ENCODE measurements at regions not wholly inside any gene's neighbourhood (a gene's known extent, or its start where the extent isn't known, plus 50 kb on each side); places are given as distances from the start of the nearest gene placed in this dataset.

DNA sequence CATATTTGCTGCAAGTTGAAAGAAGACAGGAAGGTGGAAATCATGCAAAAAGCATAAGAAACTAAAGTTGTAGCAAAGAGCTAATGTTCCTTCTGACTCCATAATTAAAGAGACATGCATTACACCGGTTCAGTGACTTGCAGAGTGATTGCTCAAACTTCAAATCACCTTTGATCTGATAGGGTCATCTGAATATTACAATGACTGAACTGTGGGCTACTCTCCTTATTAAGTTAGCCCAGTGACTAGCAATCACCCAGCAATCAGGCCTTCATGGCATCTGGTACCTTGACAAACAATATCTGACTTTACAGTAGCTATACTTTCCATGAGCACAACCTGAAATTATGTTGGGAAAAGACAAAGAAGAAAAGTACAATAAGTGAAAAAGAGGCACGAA is 84.9 kb downstream of the NREP start:
- TF ChIP-seq EGR1 (IDR thresholded peaks at IDR 0.05), result no peak
- TF ChIP-seq NFIC (IDR thresholded peaks at IDR 0.05), result no peak
- TF ChIP-seq TEAD4 (IDR thresholded peaks at IDR 0.05), result no peak
- no peak for TF ChIP-seq ZBTB7A (IDR thresholded peaks at IDR 0.05; ENCODE audit: low read depth)
- no peak for TF ChIP-seq YY1 (IDR thresholded peaks at IDR 0.05; ENCODE audit: low read depth)
- TF ChIP-seq TAF1 (IDR thresholded peaks at IDR 0.05; ENCODE audit: low read depth), result no peak
- TF ChIP-seq, protein P1, sequence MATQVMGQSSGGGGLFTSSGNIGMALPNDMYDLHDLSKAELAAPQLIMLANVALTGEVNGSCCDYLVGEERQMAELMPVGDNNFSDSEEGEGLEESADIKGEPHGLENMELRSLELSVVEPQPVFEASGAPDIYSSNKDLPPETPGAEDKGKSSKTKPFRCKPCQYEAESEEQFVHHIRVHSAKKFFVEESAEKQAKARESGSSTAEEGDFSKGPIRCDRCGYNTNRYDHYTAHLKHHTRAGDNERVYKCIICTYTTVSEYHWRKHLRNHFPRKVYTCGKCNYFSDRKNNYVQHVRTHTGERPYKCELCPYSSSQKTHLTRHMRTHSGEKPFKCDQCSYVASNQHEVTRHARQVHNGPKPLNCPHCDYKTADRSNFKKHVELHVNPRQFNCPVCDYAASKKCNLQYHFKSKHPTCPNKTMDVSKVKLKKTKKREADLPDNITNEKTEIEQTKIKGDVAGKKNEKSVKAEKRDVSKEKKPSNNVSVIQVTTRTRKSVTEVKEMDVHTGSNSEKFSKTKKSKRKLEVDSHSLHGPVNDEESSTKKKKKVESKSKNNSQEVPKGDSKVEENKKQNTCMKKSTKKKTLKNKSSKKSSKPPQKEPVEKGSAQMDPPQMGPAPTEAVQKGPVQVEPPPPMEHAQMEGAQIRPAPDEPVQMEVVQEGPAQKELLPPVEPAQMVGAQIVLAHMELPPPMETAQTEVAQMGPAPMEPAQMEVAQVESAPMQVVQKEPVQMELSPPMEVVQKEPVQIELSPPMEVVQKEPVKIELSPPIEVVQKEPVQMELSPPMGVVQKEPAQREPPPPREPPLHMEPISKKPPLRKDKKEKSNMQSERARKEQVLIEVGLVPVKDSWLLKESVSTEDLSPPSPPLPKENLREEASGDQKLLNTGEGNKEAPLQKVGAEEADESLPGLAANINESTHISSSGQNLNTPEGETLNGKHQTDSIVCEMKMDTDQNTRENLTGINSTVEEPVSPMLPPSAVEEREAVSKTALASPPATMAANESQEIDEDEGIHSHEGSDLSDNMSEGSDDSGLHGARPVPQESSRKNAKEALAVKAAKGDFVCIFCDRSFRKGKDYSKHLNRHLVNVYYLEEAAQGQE (IDR thresholded peaks at IDR 0.05; ENCODE audit: low read depth), result no peak
- TF ChIP-seq CEBPB (IDR thresholded peaks at IDR 0.05), result no peak
- no peak for TF ChIP-seq EP300 (IDR thresholded peaks at IDR 0.05; ENCODE audit: borderline replicate concordance)
- TF ChIP-seq TCF12 (IDR thresholded peaks at IDR 0.05; ENCODE audit: low read depth), result no peak
- no peak for TF ChIP-seq RAD21 (IDR thresholded peaks at IDR 0.05; ENCODE audit: low read depth)
- no peak for TF ChIP-seq CREB1 (IDR thresholded peaks at IDR 0.05; ENCODE audit: low read depth)
- TF ChIP-seq FOXM1 (IDR thresholded peaks at IDR 0.05; ENCODE audit: borderline replicate concordance, low read depth), result no peak

DNA sequence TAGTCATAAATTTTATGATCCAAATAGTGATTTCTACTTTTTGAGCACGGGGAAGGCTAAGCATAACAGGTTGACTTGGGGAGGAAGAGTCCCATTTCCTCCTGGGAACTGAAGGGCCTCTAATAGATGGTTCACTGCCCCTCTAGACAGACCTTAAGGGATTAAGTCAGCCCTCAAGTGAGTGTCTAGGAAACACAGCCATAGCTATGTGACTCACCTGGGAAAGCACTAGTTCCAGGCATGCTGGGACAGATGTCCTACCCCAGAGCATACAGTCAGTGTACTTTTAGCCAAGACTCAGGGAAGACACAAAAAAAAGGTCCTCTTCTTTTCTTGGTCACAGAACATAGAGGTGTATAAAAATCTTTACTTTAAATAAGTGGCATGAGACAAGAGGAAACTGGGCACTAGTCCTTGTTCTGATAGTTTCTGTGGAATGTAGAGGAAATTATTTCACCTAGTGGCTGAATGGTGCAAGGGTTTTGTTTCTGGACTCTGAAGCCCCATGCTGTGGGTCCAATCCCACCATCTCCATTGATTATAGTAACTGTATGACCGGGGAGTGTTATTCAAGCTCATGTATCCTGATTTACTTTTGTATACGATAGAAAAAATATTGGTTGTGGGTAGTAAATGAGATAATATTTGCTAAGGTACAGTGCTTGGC is 86.0 kb downstream of the NREP start:
- TF ChIP-seq, protein P1 (IDR thresholded peaks at IDR 0.05; ENCODE audit: low read depth), result no peak
- no peak for TF ChIP-seq RAD21 (IDR thresholded peaks at IDR 0.05; ENCODE audit: low read depth)
- TF ChIP-seq YY1 (IDR thresholded peaks at IDR 0.05; ENCODE audit: low read depth), result no peak
- no peak for TF ChIP-seq ZBTB7A (IDR thresholded peaks at IDR 0.05; ENCODE audit: low read depth)
- TF ChIP-seq, protein P2, sequence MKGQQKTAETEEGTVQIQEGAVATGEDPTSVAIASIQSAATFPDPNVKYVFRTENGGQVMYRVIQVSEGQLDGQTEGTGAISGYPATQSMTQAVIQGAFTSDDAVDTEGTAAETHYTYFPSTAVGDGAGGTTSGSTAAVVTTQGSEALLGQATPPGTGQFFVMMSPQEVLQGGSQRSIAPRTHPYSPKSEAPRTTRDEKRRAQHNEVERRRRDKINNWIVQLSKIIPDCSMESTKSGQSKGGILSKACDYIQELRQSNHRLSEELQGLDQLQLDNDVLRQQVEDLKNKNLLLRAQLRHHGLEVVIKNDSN (IDR thresholded peaks at IDR 0.05), result no peak
- TF ChIP-seq TEAD4 (IDR thresholded peaks at IDR 0.05), result no peak
- no peak for TF ChIP-seq NFIC (IDR thresholded peaks at IDR 0.05)
- TF ChIP-seq TCF12 (IDR thresholded peaks at IDR 0.05; ENCODE audit: low read depth), result no peak
- TF ChIP-seq, protein P3, sequence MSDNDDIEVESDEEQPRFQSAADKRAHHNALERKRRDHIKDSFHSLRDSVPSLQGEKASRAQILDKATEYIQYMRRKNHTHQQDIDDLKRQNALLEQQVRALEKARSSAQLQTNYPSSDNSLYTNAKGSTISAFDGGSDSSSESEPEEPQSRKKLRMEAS (IDR thresholded peaks at IDR 0.05), result no peak
- TF ChIP-seq TAF1 (IDR thresholded peaks at IDR 0.05; ENCODE audit: low read depth), result no peak
- no peak for TF ChIP-seq EP300 (IDR thresholded peaks at IDR 0.05; ENCODE audit: borderline replicate concordance)
- no peak for TF ChIP-seq FOXM1 (IDR thresholded peaks at IDR 0.05; ENCODE audit: borderline replicate concordance, low read depth)
- TF ChIP-seq CEBPB (IDR thresholded peaks at IDR 0.05), result no peak
- no peak for TF ChIP-seq EGR1 (IDR thresholded peaks at IDR 0.05)
- no peak for TF ChIP-seq CREB1 (IDR thresholded peaks at IDR 0.05; ENCODE audit: low read depth)

DNA sequence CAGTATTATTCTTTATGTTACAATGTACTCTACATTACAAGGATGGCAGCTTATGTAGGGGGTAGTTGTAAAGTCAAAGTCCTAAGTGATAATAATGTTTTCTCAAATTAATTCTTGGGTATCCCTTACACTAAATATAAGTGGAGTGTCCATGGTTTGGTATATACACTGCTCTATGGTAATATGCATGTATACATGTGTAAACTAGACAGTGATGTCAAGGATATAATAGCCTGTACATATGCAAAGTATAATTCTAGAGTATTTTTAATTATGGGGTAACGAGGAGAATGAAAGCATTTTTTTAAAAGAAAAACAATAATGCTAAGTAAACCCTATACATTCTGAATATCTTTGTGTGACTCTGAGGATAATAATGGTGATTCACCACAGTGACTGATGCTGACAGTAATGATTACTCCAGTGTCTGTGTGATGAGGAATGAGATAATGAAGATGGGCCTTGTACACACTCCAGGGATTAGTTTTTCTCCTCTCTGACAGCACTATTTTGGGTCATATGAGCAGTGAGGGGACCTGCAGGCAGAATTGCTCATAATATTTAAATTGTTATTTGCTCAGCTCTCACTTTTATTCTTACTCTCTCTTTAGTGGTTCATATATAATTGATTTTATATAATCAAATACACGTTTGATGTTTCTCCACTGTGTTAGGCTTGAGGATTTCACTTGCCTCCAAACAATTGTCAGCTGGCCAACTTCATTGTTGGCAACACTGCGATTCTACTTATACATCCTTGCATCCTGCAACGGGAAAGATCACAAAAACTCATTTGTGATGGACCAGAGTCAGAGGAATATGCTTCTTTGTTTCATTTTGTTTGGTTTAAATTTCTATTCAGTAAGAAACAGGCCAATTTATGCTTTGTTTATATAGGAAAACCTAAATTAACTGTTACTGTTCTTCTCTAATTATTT is 88.2 kb downstream of the NREP start:
- TF ChIP-seq NFIC (IDR thresholded peaks at IDR 0.05), result no peak
- TF ChIP-seq RAD21 (IDR thresholded peaks at IDR 0.05; ENCODE audit: low read depth), result no peak
- TF ChIP-seq, protein P1 (IDR thresholded peaks at IDR 0.05; ENCODE audit: low read depth), result no peak
- no peak for TF ChIP-seq TEAD4 (IDR thresholded peaks at IDR 0.05)
- no peak for TF ChIP-seq ZBTB7A (IDR thresholded peaks at IDR 0.05; ENCODE audit: low read depth)
- no peak for TF ChIP-seq YY1 (IDR thresholded peaks at IDR 0.05; ENCODE audit: low read depth)
- TF ChIP-seq TCF12 (IDR thresholded peaks at IDR 0.05; ENCODE audit: low read depth), result no peak
- no peak for TF ChIP-seq CREB1 (IDR thresholded peaks at IDR 0.05; ENCODE audit: low read depth)
- TF ChIP-seq TAF1 (IDR thresholded peaks at IDR 0.05; ENCODE audit: low read depth), result no peak
- TF ChIP-seq EP300 (IDR thresholded peaks at IDR 0.05; ENCODE audit: borderline replicate concordance), result no peak

DNA sequence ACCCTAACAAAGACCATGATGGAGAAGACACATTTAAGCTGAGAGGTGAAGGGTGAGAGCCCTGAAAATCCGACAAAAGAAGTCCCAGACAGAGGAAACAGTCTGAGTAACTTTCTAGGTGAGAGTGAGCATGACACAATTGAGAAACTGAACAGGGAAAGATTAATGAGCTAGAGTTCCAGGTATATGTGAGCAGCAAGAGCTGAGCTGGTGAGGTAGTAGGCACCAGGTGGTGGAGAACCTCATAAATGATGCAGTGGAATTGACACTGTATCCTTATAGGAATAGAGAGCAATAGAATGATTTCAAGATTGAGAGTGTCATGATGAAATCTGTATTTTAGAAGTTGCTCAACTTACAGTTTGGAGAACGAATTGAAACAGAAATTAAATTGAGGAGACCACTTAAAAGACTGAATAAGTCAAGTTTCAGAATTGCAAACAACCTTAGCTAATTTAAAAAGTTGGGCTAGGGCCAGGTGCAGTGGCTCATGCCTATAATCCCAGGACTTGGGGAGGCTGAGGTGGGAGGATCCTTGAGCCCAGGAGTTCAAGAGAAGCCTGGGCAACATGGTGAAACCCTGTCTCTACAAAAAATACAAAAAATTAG is 89.8 kb downstream of the NREP start:
- TF ChIP-seq TCF12 (IDR thresholded peaks at IDR 0.05; ENCODE audit: low read depth) (no peak), TEAD4 (IDR thresholded peaks at IDR 0.05) (no peak), EP300 (IDR thresholded peaks at IDR 0.05; ENCODE audit: borderline replicate concordance) (no peak), NFIC (IDR thresholded peaks at IDR 0.05) (no peak), EGR1 (IDR thresholded peaks at IDR 0.05) (no peak), CEBPB (IDR thresholded peaks at IDR 0.05) (no peak), CREB1 (IDR thresholded peaks at IDR 0.05; ENCODE audit: low read depth) (no peak), FOXM1 (IDR thresholded peaks at IDR 0.05; ENCODE audit: borderline replicate concordance, low read depth) (no peak), YY1 (IDR thresholded peaks at IDR 0.05; ENCODE audit: low read depth) (no peak), TAF1 (IDR thresholded peaks at IDR 0.05; ENCODE audit: low read depth) (no peak), ZBTB7A (IDR thresholded peaks at IDR 0.05; ENCODE audit: low read depth) (no peak), RAD21 (IDR thresholded peaks at IDR 0.05; ENCODE audit: low read depth) (no peak)
- TF ChIP-seq, protein P1 (IDR thresholded peaks at IDR 0.05; ENCODE audit: low read depth), result no peak
- TF ChIP-seq, protein P2 (IDR thresholded peaks at IDR 0.05), result no peak
- TF ChIP-seq, protein P3 (IDR thresholded peaks at IDR 0.05), result no peak

All from Ishikawa (cell line).